OCI-M1 (cell line): ENCODE measurements at regions not wholly inside any gene's neighbourhood (a gene's known extent, or its start where the extent isn't known, plus 50 kb on each side); places are given as distances from the start of the nearest gene placed in this dataset.
A peak's percentile ranks its signal among the peaks of the same experiment; 100 is the strongest.

Experiments used
- DNase-seq: peaks from one replicate; lab custom pipeline; 2025; lab: John Stamatoyannopoulos, UW

DNA sequence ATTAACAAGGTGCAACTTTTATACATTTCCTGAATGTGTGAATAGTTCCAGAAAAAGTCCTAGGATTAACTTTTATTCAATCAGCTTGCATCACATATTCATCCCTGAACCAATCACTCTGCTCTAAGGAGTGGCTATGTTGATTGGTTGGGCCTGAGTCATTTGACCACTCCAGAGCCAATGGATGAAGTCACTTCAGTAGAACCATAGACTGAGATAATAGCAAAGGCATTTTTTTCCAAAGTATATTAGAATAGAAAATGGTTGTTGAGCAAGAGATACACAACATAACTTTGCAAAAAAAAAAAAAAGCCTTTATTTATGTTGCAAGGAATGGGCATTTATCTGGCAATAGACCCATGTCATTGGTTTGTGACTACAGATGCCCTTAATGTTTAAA is 55.5 kb upstream of the AGTR1 start:
- no peak for DNase-seq

DNA sequence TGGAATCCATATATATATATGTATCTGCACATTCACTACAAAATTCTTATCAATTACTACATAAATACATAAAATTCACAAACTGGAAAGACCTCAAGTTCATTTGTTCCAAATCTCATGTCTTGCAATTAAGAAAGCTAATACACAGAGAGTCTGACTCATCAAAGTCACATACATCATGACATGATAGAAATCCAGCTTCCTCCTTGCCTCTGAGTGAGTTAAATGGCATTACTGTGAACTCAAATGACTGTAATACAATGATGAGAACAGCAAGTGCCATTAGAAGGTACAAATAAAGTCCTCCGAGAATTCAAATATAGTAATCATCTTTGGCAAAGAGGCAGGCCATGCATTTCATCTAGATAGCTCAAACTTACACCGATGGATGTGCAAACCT is 55.1 kb upstream of the AGTR1 start:
- peak; percentile 56 for DNase-seq

DNA sequence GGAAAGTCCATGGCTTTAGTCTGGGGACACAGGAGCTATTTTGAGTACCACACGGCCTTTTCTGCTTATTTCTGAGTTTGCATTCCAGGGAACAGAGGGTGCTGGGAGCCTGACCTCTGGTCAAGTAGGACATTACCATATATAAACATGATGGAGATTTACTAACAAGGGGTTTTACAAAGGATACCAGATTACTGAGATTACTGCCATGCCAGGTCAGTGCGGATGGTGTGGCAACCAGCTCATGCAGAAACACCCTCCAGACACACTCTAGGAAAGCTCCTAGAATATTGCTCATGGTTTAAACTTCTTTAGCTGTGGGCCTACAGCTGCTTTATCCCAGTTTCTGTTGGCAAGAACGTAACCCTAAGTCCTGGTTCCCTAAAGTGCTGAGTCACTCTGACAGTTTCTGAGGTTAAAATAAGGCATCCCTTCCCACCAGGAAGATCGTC is 54.3 kb upstream of the AGTR1 start:
- DNase-seq: peak; percentile 26

DNA sequence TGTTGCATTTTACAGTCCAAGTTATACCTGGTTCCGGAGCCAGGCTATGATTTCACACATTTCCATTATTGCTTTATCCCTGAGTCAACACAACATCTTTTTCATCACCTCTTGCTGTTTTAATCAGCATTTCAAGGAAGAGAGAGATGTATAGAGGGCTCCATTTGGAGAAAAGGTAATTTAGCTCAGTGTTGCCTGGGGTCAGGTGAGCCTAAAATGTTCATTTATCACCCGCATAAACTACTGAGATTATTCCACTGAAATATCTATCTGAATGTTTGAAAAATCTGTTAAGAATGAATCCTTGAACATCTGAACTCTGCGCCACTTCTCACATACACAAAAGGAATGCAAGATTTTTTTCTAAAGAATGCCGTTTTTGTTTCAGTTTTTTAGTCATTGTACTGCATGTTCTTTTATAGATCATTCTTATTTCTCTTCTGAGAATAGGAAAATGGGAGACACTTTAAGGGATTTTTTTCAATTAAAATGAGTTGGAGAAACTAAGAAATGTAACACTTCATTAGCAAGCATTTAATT is 51.5 kb upstream of the AGTR1 start:
- no peak for DNase-seq
